ENCODE measurements at regions not wholly inside any gene's neighbourhood (a gene's known extent, or its start where the extent isn't known, plus 50 kb on each side); places are given as distances from the start of the nearest gene placed in this dataset.

DNA sequence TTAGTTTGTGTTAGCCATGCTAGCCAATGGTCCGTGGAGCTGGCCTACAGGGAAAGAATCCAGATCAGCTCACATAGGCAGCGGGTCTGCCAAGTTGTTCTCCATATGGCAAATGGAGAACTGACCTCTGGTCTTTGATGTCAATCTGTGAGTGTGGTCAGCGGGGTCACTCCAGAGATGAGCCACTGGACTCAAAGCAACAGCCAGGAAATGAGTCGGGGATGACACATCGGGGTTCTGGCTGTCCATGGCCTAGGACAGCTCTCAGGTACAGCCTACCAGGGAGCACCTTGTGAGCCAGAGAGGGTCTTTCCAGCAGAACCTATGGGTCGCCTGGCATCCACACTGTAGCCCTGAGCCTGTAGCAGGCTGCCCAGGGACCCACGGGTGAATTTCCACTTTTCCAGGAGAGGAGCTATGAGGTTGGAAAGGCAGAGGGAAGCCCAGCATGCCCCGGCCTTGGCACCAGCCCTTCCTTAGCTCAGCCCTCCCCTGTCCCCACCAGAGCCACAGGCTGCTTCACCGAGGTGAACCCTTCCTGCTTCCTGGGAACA lies 203.0 kb upstream of the TNRC6C start:
- Mint-ChIP-seq H3K4me3 (no peak overlapping the region), H3K27ac (no peak overlapping the region), H3K27me3 (ENCODE audit: low read depth) (no peaks in the 10 kb centered on the region; the same call in 1 of the 2 replicates), H3K36me3 (no peaks in the 10 kb centered on the region), H3K4me1 (0 out of 2 replicates have a peak, but pooled peaks cover 3% of the 10 kb centered on the region), H3K9me3 (peaks cover 8% of the 10 kb centered on the region)
- ATAC-seq (no peak), DNase-seq (ENCODE audit: low spot score) (no peak)
- TF ChIP-seq E2F5 (CRISPR knock-in tag; IDR thresholded peaks at IDR 0.05), result no peak
- TF ChIP-seq TCF7 (CRISPR knock-in tag; IDR thresholded peaks at IDR 0.05; ENCODE audit: low read depth), result no peak
- no peak for TF ChIP-seq SMAD3 (CRISPR knock-in tag; IDR thresholded peaks at IDR 0.05; ENCODE audit: borderline replicate concordance)
- no peak for TF ChIP-seq NR2C2 (CRISPR knock-in tag; IDR thresholded peaks at IDR 0.05)
- CTCF ChIA-PET, result no interaction called here
- POLR2A ChIA-PET, result no interaction called here

GRCh38 chr17:77756028-77756427 lies 202.5 kb upstream of the TNRC6C start:
- no peak for TF ChIP-seq ZSCAN18 (CRISPR knock-in tag; IDR thresholded peaks at IDR 0.05)
- TF ChIP-seq ATF3 (CRISPR knock-in tag; conservative IDR thresholded peaks at IDR 0.05), result no peak
- TF ChIP-seq ZNF416 (CRISPR knock-in tag; IDR thresholded peaks at IDR 0.05), result no peak
- TF ChIP-seq PRRX2 (CRISPR knock-in tag; IDR thresholded peaks at IDR 0.05), result no peak
- no peak for TF ChIP-seq KAT7 (CRISPR knock-in tag; IDR thresholded peaks at IDR 0.05; ENCODE audit: borderline replicate concordance)
- no peak for TF ChIP-seq E2F5 (CRISPR knock-in tag; IDR thresholded peaks at IDR 0.05)
- TF ChIP-seq TCF7 (CRISPR knock-in tag; IDR thresholded peaks at IDR 0.05; ENCODE audit: low read depth), result no peak
- no peak for TF ChIP-seq ZNF219 (CRISPR knock-in tag; IDR thresholded peaks at IDR 0.05; ENCODE audit: borderline replicate concordance)
- no peak for TF ChIP-seq ELF4 (CRISPR knock-in tag; IDR thresholded peaks at IDR 0.05; ENCODE audit: low read depth)
- TF ChIP-seq JAZF1 (CRISPR knock-in tag; IDR thresholded peaks at IDR 0.05), result no peak
- TF ChIP-seq, protein P1, sequence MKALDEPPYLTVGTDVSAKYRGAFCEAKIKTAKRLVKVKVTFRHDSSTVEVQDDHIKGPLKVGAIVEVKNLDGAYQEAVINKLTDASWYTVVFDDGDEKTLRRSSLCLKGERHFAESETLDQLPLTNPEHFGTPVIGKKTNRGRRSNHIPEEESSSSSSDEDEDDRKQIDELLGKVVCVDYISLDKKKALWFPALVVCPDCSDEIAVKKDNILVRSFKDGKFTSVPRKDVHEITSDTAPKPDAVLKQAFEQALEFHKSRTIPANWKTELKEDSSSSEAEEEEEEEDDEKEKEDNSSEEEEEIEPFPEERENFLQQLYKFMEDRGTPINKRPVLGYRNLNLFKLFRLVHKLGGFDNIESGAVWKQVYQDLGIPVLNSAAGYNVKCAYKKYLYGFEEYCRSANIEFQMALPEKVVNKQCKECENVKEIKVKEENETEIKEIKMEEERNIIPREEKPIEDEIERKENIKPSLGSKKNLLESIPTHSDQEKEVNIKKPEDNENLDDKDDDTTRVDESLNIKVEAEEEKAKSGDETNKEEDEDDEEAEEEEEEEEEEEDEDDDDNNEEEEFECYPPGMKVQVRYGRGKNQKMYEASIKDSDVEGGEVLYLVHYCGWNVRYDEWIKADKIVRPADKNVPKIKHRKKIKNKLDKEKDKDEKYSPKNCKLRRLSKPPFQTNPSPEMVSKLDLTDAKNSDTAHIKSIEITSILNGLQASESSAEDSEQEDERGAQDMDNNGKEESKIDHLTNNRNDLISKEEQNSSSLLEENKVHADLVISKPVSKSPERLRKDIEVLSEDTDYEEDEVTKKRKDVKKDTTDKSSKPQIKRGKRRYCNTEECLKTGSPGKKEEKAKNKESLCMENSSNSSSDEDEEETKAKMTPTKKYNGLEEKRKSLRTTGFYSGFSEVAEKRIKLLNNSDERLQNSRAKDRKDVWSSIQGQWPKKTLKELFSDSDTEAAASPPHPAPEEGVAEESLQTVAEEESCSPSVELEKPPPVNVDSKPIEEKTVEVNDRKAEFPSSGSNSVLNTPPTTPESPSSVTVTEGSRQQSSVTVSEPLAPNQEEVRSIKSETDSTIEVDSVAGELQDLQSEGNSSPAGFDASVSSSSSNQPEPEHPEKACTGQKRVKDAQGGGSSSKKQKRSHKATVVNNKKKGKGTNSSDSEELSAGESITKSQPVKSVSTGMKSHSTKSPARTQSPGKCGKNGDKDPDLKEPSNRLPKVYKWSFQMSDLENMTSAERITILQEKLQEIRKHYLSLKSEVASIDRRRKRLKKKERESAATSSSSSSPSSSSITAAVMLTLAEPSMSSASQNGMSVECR (CRISPR knock-in tag; IDR thresholded peaks at IDR 0.05; ENCODE audit: borderline replicate concordance), result no peak
- TF ChIP-seq CREB1 (CRISPR knock-in tag; IDR thresholded peaks at IDR 0.05), result no peak
- TF ChIP-seq MXD4 (CRISPR knock-in tag; IDR thresholded peaks at IDR 0.05; ENCODE audit: borderline replicate concordance), result no peak
- no peak for TF ChIP-seq ZNF232 (CRISPR knock-in tag; IDR thresholded peaks at IDR 0.05)
- TF ChIP-seq, protein P2, sequence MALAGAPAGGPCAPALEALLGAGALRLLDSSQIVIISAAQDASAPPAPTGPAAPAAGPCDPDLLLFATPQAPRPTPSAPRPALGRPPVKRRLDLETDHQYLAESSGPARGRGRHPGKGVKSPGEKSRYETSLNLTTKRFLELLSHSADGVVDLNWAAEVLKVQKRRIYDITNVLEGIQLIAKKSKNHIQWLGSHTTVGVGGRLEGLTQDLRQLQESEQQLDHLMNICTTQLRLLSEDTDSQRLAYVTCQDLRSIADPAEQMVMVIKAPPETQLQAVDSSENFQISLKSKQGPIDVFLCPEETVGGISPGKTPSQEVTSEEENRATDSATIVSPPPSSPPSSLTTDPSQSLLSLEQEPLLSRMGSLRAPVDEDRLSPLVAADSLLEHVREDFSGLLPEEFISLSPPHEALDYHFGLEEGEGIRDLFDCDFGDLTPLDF (CRISPR knock-in tag; IDR thresholded peaks at IDR 0.05), result no peak
- TF ChIP-seq ETV6 (CRISPR knock-in tag; IDR thresholded peaks at IDR 0.05), result no peak
- no peak for TF ChIP-seq AR (CRISPR knock-in tag; IDR thresholded peaks at IDR 0.05)
- TF ChIP-seq GTF2I (CRISPR knock-in tag; conservative IDR thresholded peaks at IDR 0.05), result no peak
- H3K9me3 Mint-ChIP-seq, result peaks cover 8% of the 10 kb centered on the region
- H3K27me3 Mint-ChIP-seq (ENCODE audit: low read depth), result no peaks in the 10 kb centered on the region; the same call in 1 of the 2 replicates
- DNase-seq (ENCODE audit: low spot score) (no peak), ATAC-seq (no peak)
- POLR2A ChIA-PET, result no interaction called here
- H3K4me3 Mint-ChIP-seq, result no peak overlapping the region
- CTCF ChIA-PET, result no interaction called here
- no peaks in the 10 kb centered on the region for H3K36me3 Mint-ChIP-seq
- 0 out of 2 replicates have a peak, but pooled peaks cover 3% of the 10 kb centered on the region for H3K4me1 Mint-ChIP-seq
- H3K27ac Mint-ChIP-seq, result no peak overlapping the region

Data from WTC11 (cell line).